Stimulated activated CD8-positive, alpha-beta memory T cell treated with anti-CD3 and anti-CD28 coated beads, Interleukin-15, amount 100 ng/mL, for 24 hours (primary cell): ENCODE measurements at regions not wholly inside any gene's neighbourhood (a gene's known extent, or its start where the extent isn't known, plus 50 kb on each side); places are given as distances from the start of the nearest gene placed in this dataset.
"Not testable (repeated sequence)": the region's sequence is repeated elsewhere in the genome, so short reads cannot be mapped to it uniquely, and the experiment has no call there.

Experiments used
- DNase-seq: peaks from one replicate; pipeline ENCODE4 v3.0.0-alpha.2; 2020; ENCODE audit warnings: low read depth

DNA sequence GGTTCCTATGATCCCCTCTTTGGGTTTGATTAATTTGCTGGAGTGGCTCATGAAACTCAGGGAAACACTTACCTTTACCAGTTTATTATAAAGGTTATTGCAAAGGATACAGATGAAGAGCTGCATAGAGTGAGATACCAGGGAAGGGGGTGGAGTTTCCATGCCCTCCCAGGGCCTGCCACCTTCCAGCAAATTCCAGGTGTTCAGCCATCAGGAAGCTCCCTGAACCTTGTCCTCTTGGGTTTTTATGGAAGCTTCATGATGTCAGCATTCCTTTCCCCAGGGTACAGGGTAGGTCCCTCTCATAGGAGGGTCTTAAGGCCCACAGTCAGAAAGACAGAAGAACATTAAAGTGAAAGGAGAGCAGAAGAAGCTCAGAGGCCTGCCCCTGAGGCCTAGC lies 123.9 kb upstream of the DCC start:
- no peak for DNase-seq

DNA sequence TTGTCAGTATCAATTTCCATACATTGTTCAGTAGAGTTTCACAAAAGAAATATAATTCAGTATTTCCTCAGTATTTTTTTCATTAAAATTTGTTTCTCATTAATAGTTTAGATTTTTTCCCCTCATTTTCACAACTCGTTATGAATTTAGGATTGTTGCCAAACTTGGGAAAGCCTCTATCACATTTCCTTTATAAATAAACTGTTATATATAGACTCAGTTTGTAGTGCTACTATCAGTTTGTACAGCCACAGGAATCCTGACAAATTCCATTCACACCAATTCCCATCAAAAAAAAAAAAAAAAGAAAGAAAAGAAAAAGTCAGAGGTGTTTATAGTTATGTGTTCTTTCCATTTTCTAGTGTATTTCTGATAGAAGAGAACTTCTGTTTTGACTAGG lies 123.3 kb upstream of the DCC start:
- no peak for DNase-seq

DNA sequence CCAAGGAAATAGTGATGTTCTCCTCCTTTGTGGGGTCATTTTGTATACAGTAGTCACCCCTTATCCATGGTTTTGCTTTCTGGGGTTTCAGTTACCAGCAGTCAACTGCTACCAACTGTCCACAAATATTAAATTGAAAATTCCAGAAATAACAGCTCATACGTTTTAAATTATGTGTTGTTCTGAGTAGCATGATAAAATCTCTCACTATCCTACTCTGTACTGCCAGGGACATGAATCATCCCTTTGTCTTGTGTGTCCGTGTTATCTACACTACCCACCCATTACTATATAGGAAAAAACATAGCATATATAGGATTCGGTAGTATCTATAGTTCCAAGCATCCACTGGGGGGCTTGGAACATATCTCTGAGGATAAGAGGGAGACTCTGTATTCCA lies 120.9 kb upstream of the DCC start:
- no peak for DNase-seq

DNA sequence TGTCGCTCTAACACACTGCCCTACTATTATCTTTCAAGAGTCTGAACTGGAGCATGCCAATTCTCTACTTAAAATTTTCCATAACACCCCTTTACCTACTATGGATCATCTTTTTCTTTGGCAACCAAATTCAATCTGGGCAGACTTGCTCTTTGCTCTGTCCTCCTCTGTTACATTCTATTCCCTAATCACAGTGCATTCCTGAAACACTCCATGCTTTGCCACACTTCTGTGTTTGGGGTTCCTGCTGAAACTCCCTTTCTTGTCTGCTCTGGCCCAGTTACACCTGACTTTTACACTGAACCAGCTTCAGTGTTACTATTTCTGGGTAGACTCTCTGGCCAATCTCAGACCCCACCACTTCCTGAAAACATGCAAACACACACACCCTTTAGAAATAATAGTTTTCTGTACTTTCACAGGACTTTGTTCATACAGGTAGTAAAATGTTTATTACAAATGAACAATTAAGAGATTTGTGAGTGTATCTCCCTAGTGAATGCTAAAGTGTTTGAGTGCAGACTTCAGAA lies 119.9 kb upstream of the DCC start:
- DNase-seq: no peak

DNA sequence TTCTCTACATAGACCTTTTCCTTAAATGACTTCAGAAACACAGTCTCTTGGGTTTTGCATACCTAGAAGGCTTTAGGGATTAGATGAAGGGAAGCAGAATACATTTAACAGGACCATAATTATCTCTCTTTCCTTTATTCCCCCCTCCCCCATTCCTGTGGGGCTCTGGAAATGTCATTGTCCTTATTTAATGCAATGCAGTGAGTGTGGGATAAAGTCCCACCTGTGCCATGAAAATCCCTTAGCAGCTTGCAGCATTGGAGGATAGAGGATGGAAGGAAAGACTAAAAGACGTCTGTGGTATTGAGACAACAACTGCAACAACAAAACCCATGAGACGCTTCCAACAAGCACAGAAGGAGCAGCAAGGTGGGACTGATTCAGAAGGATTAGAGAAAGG lies 117.8 kb upstream of the DCC start:
- no peak for DNase-seq

DNA sequence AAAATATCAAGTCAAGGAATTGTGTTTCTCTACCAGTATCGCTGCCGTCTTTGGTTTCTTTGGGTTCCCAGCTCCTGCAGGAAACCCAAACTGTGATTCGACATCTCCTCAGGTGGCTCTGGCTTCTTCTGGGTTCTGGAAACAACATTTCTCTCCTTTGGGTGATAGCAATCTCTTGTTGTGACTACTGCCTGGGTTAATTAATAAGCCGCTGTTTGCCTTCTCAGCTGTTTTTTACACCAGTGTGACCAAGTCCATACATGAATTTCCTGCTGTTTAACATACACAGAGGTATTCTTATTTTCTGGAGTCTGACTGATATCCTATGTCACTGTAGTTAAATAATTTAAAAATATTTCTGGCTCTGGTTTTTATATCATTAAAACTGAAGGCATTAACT lies 112.5 kb upstream of the DCC start:
- no peak for DNase-seq

DNA sequence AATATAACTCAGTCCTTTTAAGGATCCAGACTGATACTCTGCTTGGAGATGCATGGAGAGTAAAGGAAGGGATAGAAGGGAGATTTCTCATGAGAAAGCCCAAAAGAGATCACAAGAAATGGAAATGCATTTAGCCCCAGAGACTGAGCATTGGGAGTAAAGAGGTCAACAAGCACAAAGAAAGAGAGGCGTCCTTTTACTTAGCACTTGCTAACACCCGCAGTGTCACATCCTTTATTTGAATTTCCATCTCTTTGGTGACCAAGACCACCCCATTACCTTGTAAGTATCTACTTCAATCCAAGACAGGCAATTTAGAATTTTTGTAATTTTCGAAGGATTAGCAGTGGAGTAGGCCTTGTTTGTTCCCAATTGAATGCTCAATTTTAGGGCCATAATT lies 111.8 kb upstream of the DCC start:
- DNase-seq: no peak

DNA sequence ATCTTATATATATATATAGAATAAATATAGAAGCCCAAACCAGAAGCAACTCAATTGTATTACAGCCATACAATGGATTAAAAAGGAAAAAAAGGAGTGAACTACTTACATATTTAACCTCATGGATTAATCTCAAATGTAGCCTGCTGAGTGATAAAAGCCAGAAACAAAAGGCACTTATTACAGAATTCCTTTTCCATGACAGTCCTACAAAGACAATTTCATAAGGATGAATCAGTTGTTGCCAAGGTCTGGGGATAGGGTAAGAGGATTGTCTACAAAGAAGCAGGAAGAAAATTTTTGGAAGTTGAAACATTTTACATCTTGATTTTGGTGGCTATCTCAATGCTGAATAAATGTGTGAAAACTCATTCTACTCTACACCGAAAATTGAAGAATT lies 103.9 kb upstream of the DCC start:
- no peak for DNase-seq

DNA sequence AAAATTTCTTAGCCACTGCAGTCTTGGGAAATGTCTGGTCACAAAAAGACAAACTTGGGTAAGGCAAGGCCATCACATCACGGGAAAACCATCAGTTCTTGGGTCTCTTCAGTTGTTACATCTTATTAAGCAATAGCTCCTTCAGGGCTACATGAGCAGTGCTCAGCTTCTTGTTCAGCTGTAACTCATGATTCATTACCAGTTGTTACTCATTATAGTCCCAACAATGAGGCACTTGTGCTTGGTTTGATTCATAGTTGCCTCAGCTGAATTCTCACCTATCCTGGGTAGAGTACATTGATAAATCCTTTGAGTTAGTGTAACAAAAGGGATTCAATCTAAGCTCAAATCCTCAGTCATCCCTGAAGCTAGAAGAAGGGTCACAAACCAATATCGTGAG lies 102.4 kb upstream of the DCC start:
- DNase-seq: no peak

DNA sequence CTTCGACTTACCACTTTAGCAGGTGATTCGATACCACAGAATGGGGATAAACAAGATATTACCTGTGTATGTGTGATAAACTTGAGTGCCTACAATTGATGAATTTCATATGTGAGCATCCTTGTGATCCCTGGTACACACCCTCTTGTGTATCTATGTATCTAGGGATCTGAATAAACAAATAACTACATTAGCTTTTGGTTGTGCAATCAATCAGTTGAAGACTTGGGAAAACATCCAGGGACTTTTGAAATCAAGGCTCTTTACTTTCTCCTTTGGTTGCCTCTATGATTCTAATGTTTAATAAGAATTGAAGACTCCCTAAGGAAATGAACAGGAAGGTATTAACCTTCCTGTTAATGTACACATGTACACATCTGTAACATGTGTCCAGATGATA lies 97.3 kb upstream of the DCC start:
- no peak for DNase-seq

DNA sequence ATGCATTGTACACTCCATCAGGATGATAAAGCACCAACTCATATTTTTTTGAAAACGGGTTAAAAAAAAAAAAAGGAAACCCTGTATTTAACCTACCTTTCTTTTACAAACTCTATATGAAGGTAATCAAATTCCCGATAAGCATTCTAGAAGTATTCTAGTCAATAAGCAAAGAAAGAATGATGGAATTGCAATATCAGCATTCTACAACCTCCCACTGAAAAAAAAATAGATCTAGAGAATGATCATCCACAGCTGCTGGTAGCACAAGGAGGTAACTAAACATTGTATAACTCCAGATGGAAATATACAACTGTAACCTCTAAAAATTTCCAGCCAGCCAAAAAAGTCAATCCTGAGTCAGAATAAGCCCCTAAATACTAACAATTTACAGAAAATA lies 95.3 kb upstream of the DCC start:
- DNase-seq: no peak

DNA sequence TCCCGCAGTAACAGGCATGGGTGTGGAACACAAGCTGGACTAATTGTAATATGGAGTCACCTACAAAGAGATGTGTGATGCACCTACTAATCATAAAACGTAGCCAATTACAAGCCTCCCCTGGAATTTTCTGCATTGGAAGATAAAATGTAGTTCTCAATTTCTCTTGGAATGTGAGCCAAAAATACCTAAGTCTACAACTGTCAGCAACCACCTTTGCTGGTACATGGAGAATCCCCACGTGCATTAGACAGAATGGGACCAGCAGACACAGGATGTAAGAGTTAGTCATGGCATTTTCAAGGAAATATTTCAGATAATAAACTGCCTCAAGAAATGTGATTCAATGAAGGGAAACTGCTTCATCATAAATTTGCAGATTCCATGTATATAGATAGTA lies 85.6 kb upstream of the DCC start:
- DNase-seq: no peak

DNA sequence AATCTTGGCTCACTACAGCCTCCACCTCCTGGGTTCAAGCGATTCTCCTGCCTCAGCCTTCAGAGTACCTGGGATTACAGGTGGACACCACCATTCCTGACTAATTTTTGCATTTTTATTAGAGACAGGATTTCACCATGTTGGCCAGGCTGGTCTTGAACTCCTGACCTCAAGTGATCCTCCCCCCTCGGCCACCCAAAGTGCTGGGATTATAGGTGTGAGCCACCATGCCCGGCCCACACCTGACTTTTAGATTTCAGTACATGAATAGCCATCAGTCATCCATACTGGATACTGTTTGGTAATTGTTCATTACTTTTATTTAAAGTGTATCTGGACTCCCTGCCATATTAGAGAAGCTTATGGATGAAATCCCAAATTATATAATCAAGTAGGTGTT lies 82.6 kb upstream of the DCC start:
- DNase-seq: not testable (repeated sequence)

DNA sequence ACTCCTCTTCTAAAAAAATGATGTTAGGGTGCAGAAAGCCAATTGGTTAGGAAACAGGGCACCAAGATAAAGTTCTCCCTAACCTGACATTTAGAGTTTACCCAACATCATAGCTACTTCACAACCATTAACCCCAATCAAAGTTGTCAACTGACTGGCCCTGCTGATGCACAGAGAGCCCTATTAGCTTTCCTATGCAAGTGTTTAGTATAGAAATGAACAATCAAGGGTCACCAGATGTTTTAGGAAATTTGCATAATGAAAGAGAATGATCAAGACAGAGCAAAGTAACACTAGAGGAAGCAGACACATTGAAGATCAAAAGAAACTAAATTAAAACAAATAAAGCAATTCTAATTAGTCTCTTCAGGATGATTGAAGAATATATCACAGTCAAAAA lies 64.2 kb upstream of the DCC start:
- DNase-seq: no peak

DNA sequence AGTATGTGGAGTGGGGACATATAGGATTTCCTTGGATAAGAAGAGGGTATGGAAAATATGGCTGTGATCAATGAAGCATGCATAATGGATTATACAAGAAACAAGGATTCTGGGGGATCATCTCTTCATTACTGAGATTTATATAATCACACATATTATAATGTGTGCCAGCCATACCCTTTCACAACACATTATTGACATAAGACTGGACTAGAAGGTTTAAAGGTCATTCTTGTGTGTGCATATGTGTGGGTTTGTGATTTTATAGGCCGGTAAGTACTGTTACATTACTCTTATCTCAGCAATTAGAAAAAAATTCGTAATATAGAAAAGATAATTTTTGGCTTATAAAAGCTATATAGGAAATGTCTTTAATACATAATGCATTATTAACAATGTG lies 62.2 kb upstream of the DCC start:
- no peak for DNase-seq

DNA sequence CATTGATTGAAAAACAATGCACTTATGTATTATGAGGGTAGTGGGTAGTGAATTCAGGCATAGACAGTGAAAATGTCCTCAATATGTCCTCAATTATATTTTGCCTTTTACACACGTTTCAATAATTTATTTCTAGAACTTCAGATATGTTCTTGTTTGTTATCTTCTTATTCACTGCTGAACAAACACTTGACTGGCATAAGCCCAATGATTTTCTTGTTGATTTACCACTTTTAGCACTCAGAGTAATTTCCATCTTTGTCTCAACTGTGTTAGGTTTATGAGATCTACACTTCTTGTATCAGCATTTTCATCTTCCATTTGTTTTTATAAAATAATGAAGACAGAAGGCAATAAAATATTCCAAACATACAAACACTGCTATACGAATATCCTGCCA lies 61.8 kb upstream of the DCC start:
- DNase-seq: no peak

DNA sequence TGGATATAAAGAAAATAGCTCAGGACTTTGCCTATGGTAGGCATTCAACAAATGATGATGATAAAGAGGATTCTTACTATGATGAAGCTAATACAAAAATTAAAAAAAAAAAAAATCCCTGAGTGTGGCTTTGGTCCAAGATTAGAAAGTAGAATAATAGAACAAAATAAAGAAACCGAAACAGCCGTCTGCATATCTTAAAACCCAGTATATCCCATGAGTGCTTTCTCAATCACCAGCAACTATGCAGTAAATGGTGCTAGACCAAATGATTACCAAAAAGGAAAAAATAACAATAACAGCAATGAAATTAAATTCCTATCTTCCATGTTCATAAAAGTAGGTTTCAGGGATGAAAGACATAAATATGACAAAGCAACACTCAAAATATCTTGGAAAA lies 59.3 kb upstream of the DCC start:
- DNase-seq: no peak

DNA sequence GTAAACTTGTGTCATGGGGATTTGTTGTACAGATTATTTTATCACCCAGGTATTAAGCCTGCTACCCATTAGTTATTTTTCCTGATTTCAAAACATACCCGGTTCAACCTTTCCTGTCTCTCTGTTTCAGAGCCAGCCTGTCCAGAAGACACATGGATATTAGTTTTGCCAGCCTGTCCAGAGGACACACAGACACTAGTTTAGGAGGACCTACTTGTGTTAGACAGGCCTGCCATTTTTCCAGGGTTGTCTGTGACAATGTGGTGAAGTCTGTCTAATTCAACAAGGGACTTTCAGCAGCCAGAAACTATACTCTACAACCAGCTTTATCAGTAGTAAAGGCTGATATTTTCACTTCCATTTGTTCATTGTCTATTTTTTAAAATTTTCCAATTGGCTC lies 56.1 kb upstream of the DCC start:
- no peak for DNase-seq

DNA sequence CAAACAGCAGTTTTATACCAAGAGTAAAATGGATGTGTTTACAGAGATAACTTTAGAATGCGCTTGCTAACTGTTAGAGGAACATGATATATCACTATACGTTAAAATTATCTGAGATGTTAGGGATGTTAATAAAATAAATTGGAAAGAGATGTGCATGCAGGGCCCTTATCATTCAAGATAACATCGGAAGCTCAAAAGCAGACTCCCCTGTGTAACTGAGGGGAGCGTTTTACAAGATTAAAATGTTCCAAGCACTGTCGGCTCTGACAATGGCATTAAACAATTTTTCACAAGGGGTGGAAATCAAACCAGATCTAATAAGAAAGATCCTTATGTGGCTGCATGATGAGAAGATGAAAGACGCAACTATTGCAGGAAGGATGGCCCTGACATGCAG lies 53.3 kb upstream of the DCC start:
- DNase-seq: no peak

DNA sequence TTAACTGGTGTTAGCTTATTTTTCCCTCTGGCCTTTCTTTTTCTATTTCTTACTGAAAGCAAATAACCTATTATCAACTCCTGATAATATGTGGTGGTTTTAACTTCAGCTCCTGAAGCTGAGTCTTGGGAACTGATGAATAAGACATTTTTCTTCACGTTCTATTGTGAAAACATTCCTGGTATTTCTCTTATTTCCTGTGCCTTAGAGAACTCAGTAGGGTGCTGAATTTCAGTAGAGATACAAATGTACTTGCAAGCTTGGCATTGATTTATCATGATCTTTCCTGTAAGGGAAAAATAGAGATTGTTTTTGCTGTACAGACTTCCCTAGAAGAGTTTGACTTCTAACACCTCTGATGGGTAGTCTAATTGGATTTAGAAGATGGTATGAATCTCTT lies 52.8 kb upstream of the DCC start:
- DNase-seq: no peak

DNA sequence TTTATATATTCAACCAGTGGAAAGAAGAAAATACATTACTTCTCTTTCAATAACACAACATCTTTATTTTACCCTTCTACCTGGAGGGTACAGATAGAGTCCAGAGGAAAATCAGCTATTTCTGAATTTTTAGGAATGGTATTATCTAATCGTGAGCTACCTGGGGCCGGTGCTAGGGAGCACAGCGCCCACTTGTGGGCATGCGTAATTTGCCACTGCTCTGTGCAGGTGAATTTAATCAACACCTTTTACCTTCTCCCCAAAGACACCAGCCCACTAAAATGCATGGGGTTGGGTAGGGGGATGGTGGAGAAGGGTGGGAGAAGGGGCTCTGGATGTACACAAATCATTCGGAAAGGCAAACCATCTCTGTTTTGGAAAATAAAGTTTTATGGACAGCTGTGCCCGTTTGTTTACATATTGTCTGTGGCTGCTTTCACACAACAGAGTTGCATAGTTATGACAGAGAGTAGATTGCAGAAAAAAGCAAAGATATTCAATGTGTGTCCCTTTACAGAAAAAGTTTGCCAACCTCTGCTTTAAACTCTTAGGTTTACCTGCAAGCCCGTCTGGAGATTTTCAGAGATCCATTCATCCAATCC lies 51.5 kb upstream of the DCC start:
- DNase-seq: no peak

DNA sequence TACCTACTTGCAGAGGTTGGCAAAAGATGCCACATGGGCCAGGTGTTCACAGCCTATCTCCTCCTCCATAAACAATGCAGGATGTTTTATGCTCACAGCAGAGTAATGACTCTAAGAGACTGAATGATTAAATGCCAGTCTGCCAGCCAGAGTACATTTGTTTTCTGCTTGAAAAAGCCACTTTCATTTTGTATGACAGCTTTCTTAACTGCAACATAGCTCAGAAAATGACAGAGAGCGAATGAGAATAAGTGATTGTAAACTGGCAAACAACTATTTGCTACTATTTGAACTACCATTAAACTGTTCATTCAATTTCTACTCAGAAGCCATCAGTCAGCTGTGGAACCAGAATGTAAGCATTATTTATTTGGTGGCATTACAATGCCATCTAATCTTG lies 50.6 kb upstream of the DCC start:
- no peak for DNase-seq
